GM12865 (cell line): ENCODE measurements at regions not wholly inside any gene's neighbourhood (a gene's known extent, or its start where the extent isn't known, plus 50 kb on each side); places are given as distances from the start of the nearest gene placed in this dataset.

ENCODE experiments used
- DNase-seq: peaks from one replicate; pipeline ENCODE4 v3.0.0; 2010; ENCODE audit warnings: low read depth
- H3K4me3 ChIP-seq: 2 replicates; pipeline ENCODE4 v1.5.1; 2011; ENCODE audit warnings: mild to moderate bottlenecking, low read depth, low read length, control low read depth
- CTCF ChIP-seq: IDR thresholded peaks from 2 replicates; pipeline ENCODE4 v1.5.1; 2011; ENCODE audit warnings: low read length, control low read depth, low read depth, inconsistent platforms; ENCODE audit not compliant: insufficient read depth; ENCODE audit errors: missing control alignments

- DNase-seq = peak; percentile 55
- no peak for TF ChIP-seq CTCF
- no peak overlapping the region for H3K4me3 ChIP-seq
Observed at GRCh38 chr6:25107218-25107617, 171.5 kb upstream of the RIPOR2 start.

DNA sequence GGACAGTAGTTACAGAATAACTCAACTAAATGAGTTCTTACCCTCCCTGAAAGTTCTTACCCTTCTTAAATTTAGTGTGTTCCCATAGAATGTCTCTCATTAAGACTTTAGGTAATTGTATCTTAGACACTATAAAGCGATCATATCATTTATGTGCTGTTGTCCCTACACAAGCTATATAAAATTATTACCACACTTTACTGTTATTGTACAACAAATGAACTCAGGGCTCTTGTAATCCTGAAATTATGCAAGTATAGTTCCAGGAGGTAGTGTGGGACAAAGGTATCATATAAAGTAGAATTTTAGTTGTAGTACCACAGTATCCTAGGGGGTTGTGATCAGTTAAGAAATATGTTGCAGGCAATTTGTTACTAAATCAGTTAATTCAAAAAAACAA is 167.4 kb upstream of the CARMIL1 start:
- H3K4me3 ChIP-seq = no peak overlapping the region
- no peak for DNase-seq
- no peak for TF ChIP-seq CTCF

DNA sequence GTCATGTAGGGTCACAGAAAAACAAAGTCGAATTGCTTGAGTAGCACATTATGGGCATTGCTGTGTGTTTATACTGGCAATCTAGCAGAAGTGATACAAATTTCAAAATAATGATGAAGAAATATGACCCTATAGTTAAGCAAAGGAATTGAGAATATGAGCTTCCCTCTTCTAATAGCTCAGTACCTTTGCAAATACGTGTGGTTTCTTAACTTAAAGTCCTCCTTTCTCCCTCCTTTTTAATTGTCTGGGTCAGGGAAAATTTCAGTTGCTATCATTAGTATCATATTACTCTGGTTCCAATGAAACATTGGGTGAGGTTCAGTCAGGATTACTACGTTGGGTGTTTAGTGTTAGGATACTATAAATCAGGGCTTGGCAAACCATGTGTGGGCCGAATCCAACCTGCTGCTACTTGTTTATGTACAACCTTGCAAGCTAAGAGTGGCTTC is 166.8 kb upstream of the CARMIL1 start:
- TF ChIP-seq CTCF = no peak
- H3K4me3 ChIP-seq = no peak overlapping the region
- no peak for DNase-seq

GRCh38 chr6:25113436-25113835 is 165.7 kb upstream of the CARMIL1 start:
- TF ChIP-seq CTCF = no peak
- DNase-seq = no peak
- no peak overlapping the region for H3K4me3 ChIP-seq

- no peak for DNase-seq
- TF ChIP-seq CTCF = no peak
- no peak overlapping the region for H3K4me3 ChIP-seq
Observed at GRCh38 chr6:25118038-25118437, 161.1 kb upstream of the CARMIL1 start.

GRCh38 chr6:25121186-25121585 is 158.0 kb upstream of the CARMIL1 start:
- DNase-seq = no peak
- no peak overlapping the region for H3K4me3 ChIP-seq
- no peak for TF ChIP-seq CTCF

DNA sequence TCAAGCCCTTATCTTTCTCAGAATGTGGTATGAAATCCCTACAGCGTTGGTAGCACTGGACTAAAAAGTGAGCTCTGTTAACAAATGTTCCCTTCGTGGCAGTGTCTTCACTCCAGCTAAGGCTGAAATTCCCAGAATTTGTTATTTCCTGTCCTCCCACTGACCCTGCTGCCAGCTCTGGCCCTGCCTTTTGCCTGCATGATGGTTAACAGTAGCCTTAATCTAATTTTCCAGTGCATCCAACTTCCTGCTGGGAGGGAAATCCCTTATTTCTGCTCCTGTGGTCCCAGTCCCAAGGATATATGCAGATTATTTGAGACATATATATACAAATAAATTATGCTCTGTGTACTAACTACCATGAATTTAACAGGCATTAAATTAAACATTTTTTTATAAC is 157.2 kb upstream of the CARMIL1 start:
- DNase-seq = no peak
- TF ChIP-seq CTCF = no peak
- no peak overlapping the region for H3K4me3 ChIP-seq
